ENCODE measurements at regions not wholly inside any gene's neighbourhood (a gene's known extent, or its start where the extent isn't known, plus 50 kb on each side); places are given as distances from the start of the nearest gene placed in this dataset.

DNA sequence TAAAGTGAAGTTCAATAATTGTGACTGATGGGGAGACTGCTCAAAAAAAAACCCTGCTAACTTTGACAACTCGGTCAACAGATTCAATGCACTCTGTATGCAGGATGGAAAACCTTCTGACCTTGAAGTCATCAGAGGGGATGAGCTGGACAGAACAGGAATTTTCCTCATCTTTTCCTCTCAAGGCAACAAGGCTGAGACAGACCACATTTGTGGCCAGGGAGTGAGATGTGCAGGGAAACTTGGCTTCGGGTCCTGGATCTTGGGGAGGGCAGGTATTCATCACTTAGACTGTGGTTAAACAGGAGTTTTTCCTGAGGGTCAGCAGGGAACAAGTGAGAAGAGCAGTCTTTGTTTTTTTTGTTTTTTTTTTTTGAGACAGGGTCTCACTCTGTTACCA is 100.6 kb downstream of the BAMBI start:
- Histone ChIP-seq H3K9me3 (no peaks in the 10 kb centered on the region), H3K27me3 (no peaks in the 10 kb centered on the region), H3K4me3 (no peak overlapping the region), H3K4me1 (no peaks in the 10 kb centered on the region), H3K36me3 (no peaks in the 10 kb centered on the region), H3K27ac (no peak overlapping the region)
- WGBS, 5 donors = 71 to 90% (median 79%) methylated on average over 2 of the region's 2 CpGs
- intact Hi-C loops (cut with DNase I; ENCODE audit: low total_unique reads) = no loop called here
- DNase-seq = no peak
- no peak for TF ChIP-seq CTCF (IDR thresholded peaks at IDR 0.05)
- TF ChIP-seq EP300 (IDR thresholded peaks at IDR 0.05) = no peak
- TF ChIP-seq POLR2AphosphoS5 (IDR thresholded peaks at IDR 0.05) = no peak
- TF ChIP-seq POLR2A (IDR thresholded peaks at IDR 0.05) = no peak

- no peak for DNase-seq
- Histone ChIP-seq H3K27ac (no peak overlapping the region), H3K27me3 (no peaks in the 10 kb centered on the region), H3K36me3 (no peaks in the 10 kb centered on the region), H3K9me3 (no peaks in the 10 kb centered on the region), H3K4me3 (no peak overlapping the region), H3K4me1 (no peaks in the 10 kb centered on the region)
- intact Hi-C loops (cut with DNase I; ENCODE audit: low total_unique reads) = no loop called here
- TF ChIP-seq POLR2AphosphoS5 (IDR thresholded peaks at IDR 0.05) (no peak), POLR2A (IDR thresholded peaks at IDR 0.05) (no peak), EP300 (IDR thresholded peaks at IDR 0.05) (no peak), CTCF (IDR thresholded peaks at IDR 0.05) (no peak)
- 73 to 90% (median 80%) methylated on average over 2 of the region's 2 CpGs for WGBS, 5 donors
Observed at GRCh38 chr10:28778524-28778923, 101.2 kb downstream of the BAMBI start.

DNA sequence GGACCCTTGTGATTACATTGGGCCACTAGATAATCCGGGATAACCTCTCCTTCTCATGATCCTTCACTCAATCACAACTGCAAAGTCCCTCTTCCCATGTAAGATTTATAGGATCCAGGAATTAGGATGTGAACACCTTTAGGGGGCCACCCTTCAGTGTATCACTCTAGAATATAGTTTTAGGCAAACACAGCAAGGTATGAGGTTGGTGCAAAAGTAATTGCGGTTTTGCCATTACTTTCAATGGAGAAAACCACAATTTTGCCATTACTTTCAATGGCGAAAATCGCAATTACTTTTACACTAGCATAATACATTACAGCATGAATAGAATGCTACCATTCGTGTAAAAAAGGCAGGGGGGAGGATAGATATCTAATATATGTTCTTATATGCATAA is 104.0 kb downstream of the BAMBI start:
- Histone ChIP-seq H3K4me3 (no peak overlapping the region), H3K4me1 (no peaks in the 10 kb centered on the region), H3K27ac (no peak overlapping the region), H3K27me3 (no peaks in the 10 kb centered on the region), H3K36me3 (no peaks in the 10 kb centered on the region), H3K9me3 (no peaks in the 10 kb centered on the region)
- no peak for TF ChIP-seq POLR2AphosphoS5 (IDR thresholded peaks at IDR 0.05)
- no peak for TF ChIP-seq CTCF (IDR thresholded peaks at IDR 0.05)
- TF ChIP-seq POLR2A (IDR thresholded peaks at IDR 0.05) = no peak
- TF ChIP-seq EP300 (IDR thresholded peaks at IDR 0.05) = no peak
- WGBS, 5 donors = 81 to 94% (median 91%) methylated on average over 5 of the region's 5 CpGs
- DNase-seq = no peak
- intact Hi-C loops (cut with DNase I; ENCODE audit: low total_unique reads) = no loop called here

DNA sequence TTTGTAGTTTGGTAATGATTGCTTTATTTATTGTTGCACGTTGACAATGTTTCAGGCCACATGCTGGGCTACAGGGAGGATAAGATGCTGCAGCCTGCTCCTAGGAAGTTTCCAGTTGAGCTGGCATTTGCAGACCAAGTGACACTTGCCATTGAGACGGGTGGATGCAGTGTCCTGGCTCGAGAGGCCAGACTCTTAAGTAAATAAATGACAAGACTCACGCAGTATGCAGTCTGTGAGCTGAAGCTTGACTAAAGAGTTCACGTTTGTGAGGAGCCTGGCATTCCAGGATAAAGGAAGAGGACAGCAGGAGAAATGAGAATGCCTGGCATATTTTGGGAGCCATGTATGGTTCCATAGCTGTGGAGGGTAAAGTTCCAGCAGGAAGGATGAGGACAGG is 105.8 kb downstream of the BAMBI start:
- H3K4me1 ChIP-seq = no peaks in the 10 kb centered on the region
- H3K27me3 ChIP-seq = no peaks in the 10 kb centered on the region
- no peaks in the 10 kb centered on the region for H3K9me3 ChIP-seq
- no peak for DNase-seq
- no peaks in the 10 kb centered on the region for H3K36me3 ChIP-seq
- intact Hi-C loops (cut with DNase I; ENCODE audit: low total_unique reads) = no loop called here
- TF ChIP-seq POLR2AphosphoS5 (IDR thresholded peaks at IDR 0.05) (no peak), POLR2A (IDR thresholded peaks at IDR 0.05) (no peak), CTCF (IDR thresholded peaks at IDR 0.05) (no peak), EP300 (IDR thresholded peaks at IDR 0.05) (no peak)
- no peak overlapping the region for H3K27ac ChIP-seq
- H3K4me3 ChIP-seq = no peak overlapping the region
- 44 to 71% (median 55%) methylated on average over 5 of the region's 5 CpGs for WGBS, 5 donors

Data from stomach (tissue), 8 donors.